ACHN (cell line): ENCODE measurements at regions not wholly inside any gene's neighbourhood (a gene's known extent, or its start where the extent isn't known, plus 50 kb on each side); places are given as distances from the start of the nearest gene placed in this dataset.
"Not testable (repeated sequence)": the region's sequence is repeated elsewhere in the genome, so short reads cannot be mapped to it uniquely, and the experiment has no call there.

ENCODE experiments used
- DNase-seq: peaks from one replicate; pipeline ENCODE4 v3.0.0-alpha.2; 2015
- in situ Hi-C: cut with HindIII; loops from 2 replicates; pipeline ENCODE4 v1.10.0; 2017; ENCODE audit warnings: low sequenced_read_pairs, low pct_ligation_motif_present, low pct_unique_long_range_greater_than_20kb

GRCh38 chr1:206307442-206307841 lies 104.1 kb downstream of the SRGAP2 start:
- in situ Hi-C loops, DNase-seq: not testable (repeated sequence)

- in situ Hi-C loops, DNase-seq: not testable (repeated sequence)
Measured at GRCh38 chr1:206310948-206311347, 107.6 kb downstream of the SRGAP2 start.

- DNase-seq, in situ Hi-C loops: not testable (repeated sequence)
Measured at GRCh38 chr1:206311611-206312273, 108.4 kb downstream of the SRGAP2 start.

- in situ Hi-C loops, DNase-seq: not testable (repeated sequence)
Measured at GRCh38 chr1:206312274-206312665, 108.9 kb downstream of the SRGAP2 start.

- in situ Hi-C loops, DNase-seq: not testable (repeated sequence)
Measured at GRCh38 chr1:206314951-206315636, 111.8 kb downstream of the SRGAP2 start.

- in situ Hi-C loops, DNase-seq: not testable (repeated sequence)
Measured at GRCh38 chr1:206316901-206317300, 113.6 kb downstream of the SRGAP2 start.

GRCh38 chr1:206317878-206318514 lies 114.7 kb downstream of the SRGAP2 start:
- in situ Hi-C loops, DNase-seq: not testable (repeated sequence)

GRCh38 chr1:206320227-206320626 lies 116.9 kb downstream of the SRGAP2 start:
- in situ Hi-C loops, DNase-seq: not testable (repeated sequence)

GRCh38 chr1:206326159-206326939 lies 123.0 kb downstream of the SRGAP2 start:
- DNase-seq: not testable (repeated sequence)

GRCh38 chr1:206331597-206331996 lies 128.3 kb downstream of the SRGAP2 start:
- in situ Hi-C loops, DNase-seq: not testable (repeated sequence)

More at GRCh38 chr1:206326159-206326939, 123.0 kb downstream of the SRGAP2 start:
- in situ Hi-C loops: not testable (repeated sequence)

GRCh38 chr1:206333316-206333715 lies 130.0 kb downstream of the SRGAP2 start:
- in situ Hi-C loops, DNase-seq: not testable (repeated sequence)

GRCh38 chr1:206333897-206334296 lies 130.6 kb downstream of the SRGAP2 start:
- DNase-seq: not testable (repeated sequence)

GRCh38 chr1:206334481-206334880 lies 131.1 kb downstream of the SRGAP2 start:
- in situ Hi-C loops, DNase-seq: not testable (repeated sequence)

More at GRCh38 chr1:206333897-206334296, 130.6 kb downstream of the SRGAP2 start:
- in situ Hi-C loops: not testable (repeated sequence)

GRCh38 chr1:206335162-206335561 lies 131.8 kb downstream of the SRGAP2 start:
- DNase-seq, in situ Hi-C loops: not testable (repeated sequence)

GRCh38 chr1:206335875-206336846 lies 132.8 kb downstream of the SRGAP2 start:
- in situ Hi-C loops, DNase-seq: not testable (repeated sequence)

- DNase-seq, in situ Hi-C loops: not testable (repeated sequence)
Measured at GRCh38 chr1:206337024-206337423, 133.3 kb upstream of the IKBKE start.

- DNase-seq, in situ Hi-C loops: not testable (repeated sequence)
Measured at GRCh38 chr1:206350493-206351275, 119.6 kb upstream of the IKBKE start.
